ENCODE measurements at regions not wholly inside any gene's neighbourhood (a gene's known extent, or its start where the extent isn't known, plus 50 kb on each side); places are given as distances from the start of the nearest gene placed in this dataset.

GRCh38 chr12:97022536-97023230 is 115.6 kb downstream of the NEDD1 start:
- TF ChIP-seq POLR2A (IDR thresholded peaks at IDR 0.05) (no peak), CTCF (IDR thresholded peaks at IDR 0.05) (no peak)

Data from esophagus squamous epithelium (tissue), 4 donors.